HFF-Myc (cell line): ENCODE measurements at regions not wholly inside any gene's neighbourhood (a gene's known extent, or its start where the extent isn't known, plus 50 kb on each side); places are given as distances from the start of the nearest gene placed in this dataset.

Experiments
- DNase-seq: peaks from one replicate; pipeline ENCODE4 v3.0.0-alpha.2; 2011; ENCODE audit warnings: low read depth; ENCODE audit errors: extremely low read depth
- H3K4me3 ChIP-seq: replicated peaks from 2 replicates; pipeline ENCODE4 v1.5.1; 2011; ENCODE audit warnings: low read depth, mild to moderate bottlenecking, control low read depth, low read length
- TF ChIP-seq, protein P1 (sequence below): IDR thresholded peaks from 2 replicates; pipeline ENCODE4 v1.5.1; 2012; ENCODE audit warnings: mild to moderate bottlenecking, low read depth, low read length, control low read depth; ENCODE audit errors: missing control alignments

DNA sequence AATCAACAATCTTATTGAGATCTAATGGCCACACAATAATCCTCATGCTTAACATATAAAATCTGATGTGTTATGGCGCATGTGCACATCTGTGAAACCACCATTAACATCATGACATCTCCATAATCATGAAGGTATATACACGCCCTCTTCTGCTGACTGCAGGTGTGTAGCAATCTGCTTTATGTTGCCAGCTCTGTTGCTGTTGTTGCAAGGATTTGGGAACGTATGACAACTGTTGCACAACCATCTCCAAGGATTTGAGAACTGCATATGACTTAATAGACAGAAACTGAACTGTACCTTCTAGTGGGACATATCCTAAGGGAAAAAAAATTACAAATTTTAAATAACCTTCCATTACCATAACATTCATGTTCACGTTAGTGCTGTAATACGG, 243.5 kb upstream of the HSFY2 start:
- no peak overlapping the region for H3K4me3 ChIP-seq
- no peak for DNase-seq
- TF ChIP-seq, protein P1, sequence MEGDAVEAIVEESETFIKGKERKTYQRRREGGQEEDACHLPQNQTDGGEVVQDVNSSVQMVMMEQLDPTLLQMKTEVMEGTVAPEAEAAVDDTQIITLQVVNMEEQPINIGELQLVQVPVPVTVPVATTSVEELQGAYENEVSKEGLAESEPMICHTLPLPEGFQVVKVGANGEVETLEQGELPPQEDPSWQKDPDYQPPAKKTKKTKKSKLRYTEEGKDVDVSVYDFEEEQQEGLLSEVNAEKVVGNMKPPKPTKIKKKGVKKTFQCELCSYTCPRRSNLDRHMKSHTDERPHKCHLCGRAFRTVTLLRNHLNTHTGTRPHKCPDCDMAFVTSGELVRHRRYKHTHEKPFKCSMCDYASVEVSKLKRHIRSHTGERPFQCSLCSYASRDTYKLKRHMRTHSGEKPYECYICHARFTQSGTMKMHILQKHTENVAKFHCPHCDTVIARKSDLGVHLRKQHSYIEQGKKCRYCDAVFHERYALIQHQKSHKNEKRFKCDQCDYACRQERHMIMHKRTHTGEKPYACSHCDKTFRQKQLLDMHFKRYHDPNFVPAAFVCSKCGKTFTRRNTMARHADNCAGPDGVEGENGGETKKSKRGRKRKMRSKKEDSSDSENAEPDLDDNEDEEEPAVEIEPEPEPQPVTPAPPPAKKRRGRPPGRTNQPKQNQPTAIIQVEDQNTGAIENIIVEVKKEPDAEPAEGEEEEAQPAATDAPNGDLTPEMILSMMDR: no peak

DNA sequence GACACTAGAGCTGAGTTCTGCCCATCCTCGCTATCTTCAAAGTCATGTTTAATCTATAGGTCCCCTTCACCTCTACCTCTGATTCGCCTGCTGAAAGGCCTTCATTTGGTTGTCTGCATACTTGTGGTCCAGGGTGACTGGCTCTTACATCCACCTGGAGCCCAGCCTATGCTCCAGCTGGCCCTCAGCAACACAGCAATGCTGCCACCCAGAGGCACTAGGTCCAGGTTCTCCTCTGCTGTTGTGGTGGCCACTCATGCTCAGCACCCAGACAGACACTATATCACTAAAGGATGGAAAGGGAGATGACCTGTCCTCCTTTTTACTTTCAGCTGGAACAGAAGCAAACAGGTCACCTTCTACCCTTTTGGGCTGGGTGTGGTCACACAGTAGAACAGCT, 242.3 kb upstream of the HSFY2 start:
- TF ChIP-seq, protein P1: peak; percentile 16
- no peak for DNase-seq
- no peak overlapping the region for H3K4me3 ChIP-seq

DNA sequence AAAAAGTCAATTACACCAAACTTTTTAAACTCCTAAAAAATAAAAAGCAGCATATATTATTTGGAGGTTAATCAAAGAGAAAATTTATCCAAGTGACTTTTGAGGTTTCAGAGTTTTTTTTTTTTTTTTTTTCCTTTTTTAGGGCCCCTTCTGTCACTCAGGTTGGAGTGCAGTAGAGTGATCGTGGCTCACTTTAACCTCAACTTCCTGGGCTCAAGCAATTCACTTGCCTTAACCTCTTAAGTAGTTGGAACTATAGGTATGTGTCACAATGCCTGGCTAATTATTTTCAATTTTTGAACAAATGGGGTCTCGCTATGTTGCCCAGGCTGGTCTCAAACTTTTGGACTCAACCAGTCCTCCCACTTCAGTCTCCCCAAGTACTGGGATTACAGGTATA, 241.7 kb upstream of the HSFY2 start:
- DNase-seq: no peak
- no peak overlapping the region for H3K4me3 ChIP-seq
- TF ChIP-seq, protein P1: no peak

DNA sequence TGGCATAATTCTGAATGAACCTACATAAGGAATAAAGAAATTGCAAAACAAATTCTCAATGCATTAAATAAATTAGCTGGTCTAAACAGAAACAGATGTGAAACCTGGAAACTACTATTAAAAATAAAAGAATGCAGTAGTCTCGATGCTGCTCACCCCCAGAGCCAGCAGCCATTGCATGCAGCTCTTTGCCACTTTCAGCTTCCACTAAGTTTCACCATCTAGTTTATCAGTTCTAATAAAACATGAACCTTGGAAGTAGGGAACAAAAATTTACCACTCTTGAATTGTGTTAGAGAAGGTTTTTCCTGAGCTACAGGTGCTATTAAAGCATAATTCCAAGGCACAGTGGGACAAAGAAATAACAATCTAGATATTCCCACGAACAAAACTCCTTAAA, 239.4 kb upstream of the HSFY2 start:
- TF ChIP-seq, protein P1: no peak
- H3K4me3 ChIP-seq: no peak overlapping the region

DNA sequence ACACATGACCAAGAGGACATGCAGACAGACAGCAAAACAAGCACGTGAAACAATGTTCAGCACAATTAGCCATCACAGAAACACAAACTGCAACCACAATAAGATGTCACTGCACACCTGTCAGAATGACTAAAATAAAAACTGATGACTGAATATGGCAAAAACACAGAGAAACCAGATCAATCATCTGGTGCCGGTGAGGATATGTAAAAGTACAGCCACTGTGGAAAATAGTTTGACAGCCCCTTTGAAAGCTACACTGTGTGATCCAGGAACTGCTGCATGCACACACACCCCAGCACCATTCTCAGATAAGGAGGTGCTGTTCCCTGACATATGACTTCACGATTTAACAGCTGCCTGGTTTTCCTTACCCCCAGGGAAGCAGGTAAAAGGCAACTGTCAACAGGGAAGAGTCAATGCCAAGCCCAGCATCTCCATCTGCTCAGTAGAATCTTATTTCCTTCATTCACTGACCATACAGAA, 238.1 kb upstream of the HSFY2 start:
- no peak overlapping the region for H3K4me3 ChIP-seq
- DNase-seq: no peak
- TF ChIP-seq, protein P1: no peak

More for the DNA sequence above, 239.4 kb upstream of the HSFY2 start:
- DNase-seq: no peak

DNA sequence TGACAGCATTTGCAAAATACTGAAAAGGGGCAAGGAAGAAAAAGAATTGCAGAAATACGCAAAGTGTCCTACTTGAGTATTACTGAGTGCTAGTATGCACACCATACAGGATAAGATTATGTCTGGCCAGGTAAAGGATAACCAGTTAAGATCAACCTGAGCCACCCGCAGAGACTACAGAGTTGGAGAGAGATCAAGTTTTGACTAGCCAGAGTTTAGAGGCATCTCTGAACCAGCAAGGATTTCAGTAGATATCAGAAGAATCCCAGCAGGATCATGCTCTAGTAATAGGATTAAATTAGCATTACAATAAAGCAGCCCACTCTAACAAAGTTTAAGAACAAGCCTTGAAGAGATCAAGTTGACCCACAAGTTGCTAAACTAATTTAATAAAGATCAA, 232.7 kb upstream of the HSFY2 start:
- no peak for DNase-seq
- H3K4me3 ChIP-seq: no peak overlapping the region
- TF ChIP-seq, protein P1: no peak

DNA sequence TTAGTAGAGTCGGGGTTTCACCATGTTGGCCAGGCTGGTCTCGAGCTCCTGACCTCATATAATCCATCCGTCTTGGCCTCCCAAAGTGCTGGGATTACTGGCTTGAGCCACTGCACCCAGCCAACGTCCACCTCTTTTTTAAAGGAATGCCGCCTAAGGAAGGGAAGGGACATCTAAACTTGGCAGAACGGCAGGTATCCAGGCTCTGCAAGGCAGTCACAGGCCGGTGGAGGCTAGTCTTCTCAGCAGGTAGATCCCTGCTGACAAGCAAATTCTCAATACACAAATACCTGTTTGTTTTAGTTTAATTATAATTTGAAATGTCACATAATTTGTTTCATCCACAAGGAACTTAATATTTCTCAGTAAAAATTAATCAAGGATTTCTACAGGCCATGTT, 232.0 kb upstream of the HSFY2 start:
- DNase-seq: no peak
- no peak overlapping the region for H3K4me3 ChIP-seq
- TF ChIP-seq, protein P1: no peak
